ENCODE measurements at regions not wholly inside any gene's neighbourhood (a gene's known extent, or its start where the extent isn't known, plus 50 kb on each side); places are given as distances from the start of the nearest gene placed in this dataset.
"Not testable (repeated sequence)": the region's sequence is repeated elsewhere in the genome, so short reads cannot be mapped to it uniquely, and the experiment has no call there.

GRCh38 chr4:57351731-57352130 lies 241.5 kb upstream of the IGFBP7 start:
- Histone ChIP-seq H3K4me1 (ENCODE audit: insufficient read depth, low read length, severe bottlenecking) (no peaks in the 10 kb centered on the region), H2AFZ (ENCODE audit: low read length) (no peak overlapping the region), H3K27ac (ENCODE audit: low read depth, low read length, poor library complexity, severe bottlenecking) (no peak overlapping the region), H3K9me3 (ENCODE audit: low read length) (no peaks in the 10 kb centered on the region), H3F3A (ENCODE audit: insufficient read depth, low read length) (no peaks in the 10 kb centered on the region), H3K79me2 (ENCODE audit: insufficient read depth, low read length) (no peaks in the 10 kb centered on the region), H3K27me3 (ENCODE audit: insufficient read depth, low read length) (no peaks in the 10 kb centered on the region), H3K4me2 (ENCODE audit: low read length) (no peak overlapping the region), H3K9ac (ENCODE audit: low read length) (no peak overlapping the region), H4K20me1 (ENCODE audit: insufficient read depth, low read length) (no peaks in the 10 kb centered on the region), H3K4me3 (ENCODE audit: low read depth, low read length, poor library complexity, severe bottlenecking) (no peak overlapping the region), H3K36me3 (ENCODE audit: insufficient read depth, low read length) (no peaks in the 10 kb centered on the region), H3K9me2 (ENCODE audit: low read depth, low read length) (no peaks in the 10 kb centered on the region)
- TF ChIP-seq EZH2 (IDR thresholded peaks at IDR 0.05; ENCODE audit: borderline replicate concordance, low read length) (no peak), CTCF (IDR thresholded peaks at IDR 0.05; ENCODE audit: low read length) (no peak)

DNA sequence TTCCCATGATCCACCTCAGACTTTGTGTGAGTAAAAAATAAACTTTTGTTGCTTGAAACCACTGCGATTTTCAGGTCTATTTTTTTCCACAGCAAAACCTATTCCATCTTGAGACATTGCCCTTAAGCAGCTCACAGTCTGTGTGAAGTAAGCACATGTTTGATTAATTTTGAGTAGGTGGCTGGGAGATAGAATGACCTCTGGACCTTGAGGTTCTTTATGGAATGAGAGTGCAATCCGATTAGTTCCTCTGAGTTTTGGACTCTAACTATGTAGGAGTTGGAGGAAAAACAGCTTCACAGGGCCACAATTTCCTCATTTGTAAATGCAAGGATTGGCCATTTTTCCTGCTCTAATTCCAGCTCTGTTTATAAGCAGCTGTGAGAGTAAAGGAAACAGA lies 234.1 kb upstream of the IGFBP7 start:
- Histone ChIP-seq H3K9me2 (ENCODE audit: low read depth, low read length) (no peaks in the 10 kb centered on the region), H3K79me2 (ENCODE audit: insufficient read depth, low read length) (no peaks in the 10 kb centered on the region), H3K9ac (ENCODE audit: low read length) (no peak overlapping the region), H2AFZ (ENCODE audit: low read length) (no peak overlapping the region), H3K4me2 (ENCODE audit: low read length) (no peak overlapping the region), H3K4me3 (ENCODE audit: low read depth, low read length, poor library complexity, severe bottlenecking) (no peak overlapping the region), H3K4me1 (ENCODE audit: insufficient read depth, low read length, severe bottlenecking) (no peaks in the 10 kb centered on the region), H3F3A (ENCODE audit: insufficient read depth, low read length) (no peaks in the 10 kb centered on the region), H3K36me3 (ENCODE audit: insufficient read depth, low read length) (no peaks in the 10 kb centered on the region), H3K27ac (ENCODE audit: low read depth, low read length, poor library complexity, severe bottlenecking) (no peak overlapping the region), H3K9me3 (ENCODE audit: low read length) (no peaks in the 10 kb centered on the region), H3K27me3 (ENCODE audit: insufficient read depth, low read length) (no peaks in the 10 kb centered on the region), H4K20me1 (ENCODE audit: insufficient read depth, low read length) (no peaks in the 10 kb centered on the region)
- no peak for TF ChIP-seq CTCF (IDR thresholded peaks at IDR 0.05; ENCODE audit: low read length)
- no peak for TF ChIP-seq EZH2 (IDR thresholded peaks at IDR 0.05; ENCODE audit: borderline replicate concordance, low read length)

DNA sequence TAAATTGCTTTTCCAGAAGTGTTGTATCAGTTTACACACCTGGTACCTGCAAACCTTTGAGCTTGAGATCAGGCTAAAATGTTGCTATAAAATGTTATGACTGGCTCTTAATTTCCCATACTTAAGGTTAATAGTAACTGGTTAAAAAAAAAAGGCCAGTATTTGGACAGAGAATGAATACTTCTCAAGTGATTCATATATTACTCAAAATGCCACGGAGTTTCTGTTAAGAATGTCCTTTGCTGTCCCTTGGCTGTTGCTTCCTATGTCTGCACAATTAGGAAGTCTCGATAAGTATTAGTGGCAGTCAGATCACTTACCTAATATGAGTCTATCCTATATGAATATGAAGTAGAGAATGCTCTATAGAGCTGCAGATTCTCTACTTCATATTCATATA lies 232.2 kb upstream of the IGFBP7 start:
- Histone ChIP-seq H3K4me3 (ENCODE audit: low read depth, low read length, poor library complexity, severe bottlenecking) (no peak overlapping the region), H3K4me1 (ENCODE audit: insufficient read depth, low read length, severe bottlenecking) (no peaks in the 10 kb centered on the region), H3K36me3 (ENCODE audit: insufficient read depth, low read length) (no peaks in the 10 kb centered on the region), H3K9me3 (ENCODE audit: low read length) (no peaks in the 10 kb centered on the region), H3K79me2 (ENCODE audit: insufficient read depth, low read length) (no peaks in the 10 kb centered on the region), H3F3A (ENCODE audit: insufficient read depth, low read length) (no peaks in the 10 kb centered on the region), H3K27me3 (ENCODE audit: insufficient read depth, low read length) (no peaks in the 10 kb centered on the region), H3K27ac (ENCODE audit: low read depth, low read length, poor library complexity, severe bottlenecking) (no peak overlapping the region), H3K9ac (ENCODE audit: low read length) (no peak overlapping the region), H4K20me1 (ENCODE audit: insufficient read depth, low read length) (no peaks in the 10 kb centered on the region), H2AFZ (ENCODE audit: low read length) (no peak overlapping the region), H3K9me2 (ENCODE audit: low read depth, low read length) (no peaks in the 10 kb centered on the region), H3K4me2 (ENCODE audit: low read length) (no peak overlapping the region)
- TF ChIP-seq EZH2 (IDR thresholded peaks at IDR 0.05; ENCODE audit: borderline replicate concordance, low read length) (no peak), CTCF (IDR thresholded peaks at IDR 0.05; ENCODE audit: low read length) (no peak)

DNA sequence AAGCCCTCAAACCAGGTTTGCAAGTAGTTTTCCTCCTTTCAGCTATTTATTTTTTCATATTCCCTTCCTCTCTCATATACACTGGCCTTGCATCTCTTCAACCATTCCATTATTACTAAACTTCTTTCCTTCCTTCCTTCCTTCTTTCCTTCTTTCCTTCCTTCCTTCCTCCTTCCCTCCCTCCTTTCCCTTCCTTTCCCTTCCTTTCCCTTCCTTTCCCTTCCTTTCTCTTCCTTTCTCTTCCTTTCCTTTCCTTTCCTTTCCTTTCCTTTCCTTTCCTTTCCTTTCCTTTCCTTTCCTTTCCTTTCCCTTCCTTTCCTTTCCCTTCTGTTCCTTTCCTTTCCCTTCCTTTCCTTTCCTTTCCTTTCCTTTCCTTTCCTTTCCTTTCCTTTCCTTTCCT lies 228.7 kb upstream of the IGFBP7 start:
- not testable (repeated sequence) for H2AFZ ChIP-seq (ENCODE audit: low read length); H3K36me3 ChIP-seq (ENCODE audit: insufficient read depth, low read length); H3F3A ChIP-seq (ENCODE audit: insufficient read depth, low read length); H3K9me3 ChIP-seq (ENCODE audit: low read length); H3K4me3 ChIP-seq (ENCODE audit: low read depth, low read length, poor library complexity, severe bottlenecking); H3K79me2 ChIP-seq (ENCODE audit: insufficient read depth, low read length); H3K4me2 ChIP-seq (ENCODE audit: low read length); H3K27ac ChIP-seq (ENCODE audit: low read depth, low read length, poor library complexity, severe bottlenecking); H3K9me2 ChIP-seq (ENCODE audit: low read depth, low read length); H3K27me3 ChIP-seq (ENCODE audit: insufficient read depth, low read length); H3K4me1 ChIP-seq (ENCODE audit: insufficient read depth, low read length, severe bottlenecking); H3K9ac ChIP-seq (ENCODE audit: low read length); H4K20me1 ChIP-seq (ENCODE audit: insufficient read depth, low read length)

Data from OCI-LY1 (cell line).